Lower lobe of right lung (tissue), 2 donors: ENCODE measurements at regions not wholly inside any gene's neighbourhood (a gene's known extent, or its start where the extent isn't known, plus 50 kb on each side); places are given as distances from the start of the nearest gene placed in this dataset.

ENCODE experiments used
- ATAC-seq, 2 donors: fragments of 200-7000 bp; cut with Tn5 transposase; one replicate each; pipeline ENCODE4 v1.9.1; 2020 to 2022; ENCODE audit warnings: mild to moderate bottlenecking in 2 of 2, moderate library complexity in 2 of 2
- DNase-seq: peaks from one replicate; pipeline ENCODE4 v3.0.0-alpha.2; 2020
- H3K27ac ChIP-seq: fragments of 200-600 bp; one replicate; pipeline ENCODE4 v1.8.0; 2022
- H3K27me3 ChIP-seq: fragments of 200-600 bp; one replicate; pipeline ENCODE4 v1.8.0; 2022; ENCODE audit warnings: low read depth
- H3K36me3 ChIP-seq: fragments of 200-600 bp; one replicate; pipeline ENCODE4 v1.8.0; 2022; ENCODE audit warnings: mild to moderate bottlenecking
- H3K4me1 ChIP-seq: fragments of 200-600 bp; one replicate; pipeline ENCODE4 v1.8.0; 2022
- H3K4me3 ChIP-seq: fragments of 200-600 bp; one replicate; pipeline ENCODE4 v1.8.0; 2022; ENCODE audit warnings: mild to moderate bottlenecking
- H3K9me3 ChIP-seq: fragments of 200-600 bp; one replicate; pipeline ENCODE4 v1.8.0; 2022
- intact Hi-C: fragments of 100-400 bp; cut with DNase I; formaldehyde crosslinking; loops from one replicate; pipeline ENCODE4 v1.11.0; 2022
- TF ChIP-seq, protein P1 (sequence below): fragments of 200-600 bp; IDR thresholded peaks from one replicate; pipeline ENCODE4 v1.8.0; 2022; ENCODE audit warnings: antibody characterized with exemption, mild to moderate bottlenecking
- donor health status: DM: no; HTN: yes; CAD: no; lungs with severe emphysema.

DNA sequence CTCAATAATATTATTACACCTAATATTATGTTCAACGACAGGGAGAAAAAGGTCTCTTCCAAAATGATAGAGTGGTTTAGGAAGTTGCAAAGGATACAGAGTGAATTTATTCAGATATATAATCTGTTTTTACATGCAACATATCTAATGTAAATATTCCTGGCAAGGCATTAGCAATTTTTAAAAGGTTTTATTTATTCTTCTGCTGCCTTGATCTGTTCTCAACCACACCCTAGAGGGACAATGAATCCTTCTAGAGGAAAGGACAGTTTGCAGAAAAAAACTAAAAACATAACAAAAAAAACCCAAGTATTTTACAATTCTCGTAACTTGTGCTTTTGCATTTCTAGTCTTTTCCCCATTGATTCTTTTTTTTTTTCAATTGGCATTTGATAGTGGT lies 459.6 kb downstream of the KLF12 start:
- no peaks in the 10 kb centered on the region for H3K27me3 ChIP-seq
- DNase-seq (no peak), ATAC-seq (no peak)
- no peaks in the 10 kb centered on the region for H3K36me3 ChIP-seq
- TF ChIP-seq, protein P1, sequence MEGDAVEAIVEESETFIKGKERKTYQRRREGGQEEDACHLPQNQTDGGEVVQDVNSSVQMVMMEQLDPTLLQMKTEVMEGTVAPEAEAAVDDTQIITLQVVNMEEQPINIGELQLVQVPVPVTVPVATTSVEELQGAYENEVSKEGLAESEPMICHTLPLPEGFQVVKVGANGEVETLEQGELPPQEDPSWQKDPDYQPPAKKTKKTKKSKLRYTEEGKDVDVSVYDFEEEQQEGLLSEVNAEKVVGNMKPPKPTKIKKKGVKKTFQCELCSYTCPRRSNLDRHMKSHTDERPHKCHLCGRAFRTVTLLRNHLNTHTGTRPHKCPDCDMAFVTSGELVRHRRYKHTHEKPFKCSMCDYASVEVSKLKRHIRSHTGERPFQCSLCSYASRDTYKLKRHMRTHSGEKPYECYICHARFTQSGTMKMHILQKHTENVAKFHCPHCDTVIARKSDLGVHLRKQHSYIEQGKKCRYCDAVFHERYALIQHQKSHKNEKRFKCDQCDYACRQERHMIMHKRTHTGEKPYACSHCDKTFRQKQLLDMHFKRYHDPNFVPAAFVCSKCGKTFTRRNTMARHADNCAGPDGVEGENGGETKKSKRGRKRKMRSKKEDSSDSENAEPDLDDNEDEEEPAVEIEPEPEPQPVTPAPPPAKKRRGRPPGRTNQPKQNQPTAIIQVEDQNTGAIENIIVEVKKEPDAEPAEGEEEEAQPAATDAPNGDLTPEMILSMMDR, result no peak
- no peak overlapping the region for H3K4me3 ChIP-seq
- H3K4me1 ChIP-seq, result no peaks in the 10 kb centered on the region
- no peak overlapping the region for H3K27ac ChIP-seq
- intact Hi-C loops, result no loop called here
- no peaks in the 10 kb centered on the region for H3K9me3 ChIP-seq

DNA sequence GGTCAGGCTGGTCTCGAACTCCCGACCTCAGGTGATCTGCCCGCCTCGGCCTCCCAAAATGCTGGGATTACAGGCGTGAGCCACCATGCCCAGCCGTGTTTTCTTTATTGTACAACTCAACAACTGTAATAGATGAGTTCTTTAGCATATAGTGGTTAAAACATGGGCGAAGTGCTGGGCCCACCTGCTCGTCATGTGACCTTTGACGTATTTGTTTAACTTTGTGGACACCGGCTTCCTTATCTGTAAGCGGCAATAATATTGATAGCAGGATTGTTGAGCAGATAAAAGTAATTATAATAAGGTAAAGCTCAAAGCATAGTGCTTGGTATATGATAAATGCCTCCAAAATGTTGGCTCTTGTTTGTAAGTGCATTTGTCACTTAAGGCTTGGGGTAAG lies 460.3 kb downstream of the KLF12 start:
- Histone ChIP-seq H3K4me1 (no peaks in the 10 kb centered on the region), H3K4me3 (no peak overlapping the region), H3K27ac (no peak overlapping the region), H3K27me3 (no peaks in the 10 kb centered on the region), H3K36me3 (no peaks in the 10 kb centered on the region), H3K9me3 (no peaks in the 10 kb centered on the region)
- DNase-seq (no peak), ATAC-seq (no peak)
- intact Hi-C loops, result no loop called here
- TF ChIP-seq, protein P1, result no peak

DNA sequence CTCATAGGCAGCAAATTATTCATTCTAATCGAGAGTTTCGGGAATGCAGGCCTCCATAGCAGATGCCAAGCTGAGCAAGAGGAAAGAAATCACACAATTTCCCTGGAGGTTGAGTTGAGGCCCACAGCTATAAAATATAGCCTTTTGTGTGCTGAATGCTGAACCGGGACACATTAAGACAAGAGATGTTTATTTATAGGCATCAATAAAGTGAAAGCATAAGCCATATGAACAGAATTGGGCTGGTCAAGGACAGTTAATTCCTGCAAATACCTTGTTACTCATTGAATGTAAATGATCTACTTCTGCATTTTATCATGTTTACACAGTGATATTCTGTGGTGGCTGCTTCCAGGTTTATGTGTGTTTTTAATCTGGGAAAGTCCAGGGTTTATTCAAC lies 461.7 kb downstream of the KLF12 start:
- no peaks in the 10 kb centered on the region for H3K27me3 ChIP-seq
- ATAC-seq (no peak), DNase-seq (no peak)
- H3K4me1 ChIP-seq, result no peaks in the 10 kb centered on the region
- H3K9me3 ChIP-seq, result no peaks in the 10 kb centered on the region
- H3K4me3 ChIP-seq, result no peak overlapping the region
- H3K36me3 ChIP-seq, result no peaks in the 10 kb centered on the region
- H3K27ac ChIP-seq, result no peak overlapping the region
- TF ChIP-seq, protein P1, result no peak
- intact Hi-C loops, result no loop called here

DNA sequence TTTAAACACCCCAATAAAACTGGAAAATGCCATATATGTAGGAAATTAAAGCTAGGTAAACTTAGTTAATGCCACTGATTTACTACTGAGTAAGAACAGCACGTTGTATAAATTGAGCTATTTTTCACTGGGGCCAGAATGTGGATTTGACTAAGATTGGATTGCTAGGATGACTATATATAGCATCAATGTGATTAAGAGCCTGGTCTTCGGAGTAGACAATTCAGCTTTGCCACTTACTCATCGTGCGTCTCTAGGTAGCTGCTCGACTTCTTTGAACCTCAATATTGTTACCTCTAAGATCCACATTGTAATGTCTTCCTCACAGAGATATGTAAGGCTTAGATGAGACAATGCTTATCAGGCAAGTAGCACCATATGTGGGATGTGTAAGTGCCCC lies 462.5 kb downstream of the KLF12 start:
- Histone ChIP-seq H3K27ac (no peak overlapping the region), H3K9me3 (no peaks in the 10 kb centered on the region), H3K36me3 (no peaks in the 10 kb centered on the region), H3K4me1 (no peaks in the 10 kb centered on the region), H3K4me3 (no peak overlapping the region), H3K27me3 (no peaks in the 10 kb centered on the region)
- ATAC-seq (no peak), DNase-seq (no peak)
- intact Hi-C loops, result no loop called here
- TF ChIP-seq, protein P1, result no peak

DNA sequence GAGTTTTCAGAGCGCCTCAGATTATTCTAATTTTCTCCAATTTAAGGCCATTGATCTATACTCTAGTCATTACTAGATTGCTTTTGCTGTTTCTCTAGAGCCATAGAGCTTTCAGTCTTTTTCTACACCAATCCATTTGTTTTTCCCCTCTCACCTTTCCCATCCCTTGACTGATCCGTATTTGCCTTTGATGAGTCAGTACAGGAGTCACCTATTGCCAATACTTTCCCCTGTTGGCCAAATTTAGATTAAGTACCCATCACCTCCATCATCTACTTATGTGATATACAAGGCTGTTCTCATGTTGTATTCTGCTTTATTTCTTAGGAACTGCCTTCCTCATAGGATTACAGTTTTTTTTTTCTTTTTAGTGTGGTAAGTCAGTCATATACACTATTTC lies 463.2 kb downstream of the KLF12 start:
- intact Hi-C loops, result no loop called here

More for the DNA sequence above, 463.2 kb downstream of the KLF12 start:
- ATAC-seq (no peak), DNase-seq (no peak)
- Histone ChIP-seq H3K27ac (no peak overlapping the region), H3K4me1 (no peaks in the 10 kb centered on the region), H3K36me3 (no peaks in the 10 kb centered on the region), H3K4me3 (no peak overlapping the region), H3K27me3 (no peaks in the 10 kb centered on the region), H3K9me3 (no peaks in the 10 kb centered on the region)
- TF ChIP-seq, protein P1, result no peak
